ENCODE measurements at regions not wholly inside any gene's neighbourhood (a gene's known extent, or its start where the extent isn't known, plus 50 kb on each side); places are given as distances from the start of the nearest gene placed in this dataset.

DNA sequence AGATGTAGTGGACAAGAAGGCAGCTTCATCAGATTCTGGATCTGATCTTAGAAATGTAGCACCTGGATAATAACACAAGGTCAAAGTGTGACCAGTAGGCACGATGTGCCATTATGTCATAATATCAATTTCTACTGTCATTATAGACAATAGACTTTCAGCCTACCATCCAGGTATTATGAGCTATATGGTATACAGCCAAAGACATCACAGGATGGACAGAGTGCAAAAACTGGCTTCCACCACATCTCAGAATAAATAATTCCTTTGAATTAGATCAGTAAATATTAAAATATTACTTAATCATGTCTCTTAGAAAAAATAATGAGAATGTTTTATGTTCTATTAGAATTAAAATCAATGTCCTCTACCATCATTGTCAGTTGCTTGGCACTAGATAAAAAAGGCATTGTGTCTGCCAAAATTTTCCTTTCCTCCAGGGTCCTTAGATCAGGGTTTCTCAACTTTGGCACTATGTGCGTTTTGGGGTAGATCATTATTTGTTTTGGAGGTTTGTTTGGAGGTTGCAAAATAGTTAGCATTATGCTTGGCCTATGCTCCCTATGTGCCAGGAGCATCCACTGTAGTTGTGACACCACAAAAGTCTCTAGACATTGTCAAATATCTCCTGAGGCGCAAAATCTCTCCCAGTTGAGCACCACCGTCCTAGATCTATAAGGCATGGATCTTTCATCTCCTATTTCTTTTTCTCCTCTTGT lies 86.7 kb upstream of the NRIP1 start:
- no peak for DNase-seq

DNA sequence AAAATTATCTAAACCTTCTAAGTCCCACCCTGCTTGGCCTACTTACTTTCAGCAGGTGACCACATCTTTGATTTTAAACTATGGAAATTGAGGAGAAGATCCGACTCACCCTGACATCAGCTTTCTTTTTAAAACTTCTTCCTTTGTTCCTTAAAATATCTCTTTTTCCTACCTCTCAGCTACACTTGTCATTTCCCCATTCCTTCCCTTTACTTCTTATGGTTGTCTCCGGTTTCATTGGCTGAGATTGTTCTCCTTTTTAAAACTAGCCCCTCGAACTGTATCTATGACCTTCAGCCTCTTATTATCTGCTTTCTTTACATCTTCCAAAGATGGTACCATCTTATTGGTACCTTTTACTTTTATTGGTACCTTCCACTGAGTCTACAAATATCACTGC lies 87.8 kb upstream of the NRIP1 start:
- no peak for DNase-seq

- peak; percentile 31 for DNase-seq
Observed at GRCh38 chr21:15159382-15160020, 94.7 kb upstream of the NRIP1 start.

DNA sequence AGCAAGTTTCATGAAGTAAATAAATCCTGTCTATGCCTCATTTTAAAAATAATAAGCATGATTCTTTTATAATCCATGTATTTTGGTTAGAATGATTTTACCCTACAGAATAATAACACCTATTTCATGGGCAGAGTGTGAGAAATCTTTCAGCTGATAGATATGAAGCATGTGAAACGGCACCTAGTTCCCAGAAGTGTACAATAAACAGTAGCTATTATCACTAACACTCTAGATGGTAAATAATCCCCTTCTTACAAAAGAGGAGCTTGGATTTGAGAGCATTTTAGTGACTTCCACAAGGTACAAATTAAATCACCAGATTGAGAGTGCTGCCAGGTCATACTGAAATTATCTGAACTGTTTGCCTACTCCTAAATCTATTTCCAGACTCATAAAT lies 95.3 kb upstream of the NRIP1 start:
- DNase-seq, result no peak

- no peak for DNase-seq
Observed at GRCh38 chr21:15162921-15163320, 98.1 kb upstream of the NRIP1 start.

GRCh38 chr21:15164273-15164672 lies 99.5 kb upstream of the NRIP1 start:
- no peak for DNase-seq

GRCh38 chr21:15164678-15165303 lies 100.0 kb upstream of the NRIP1 start:
- DNase-seq, result no peak

- no peak for DNase-seq
Observed at GRCh38 chr21:15170614-15171013, 105.8 kb upstream of the NRIP1 start.

- no peak for DNase-seq
Observed at GRCh38 chr21:15171546-15171945, 106.7 kb upstream of the NRIP1 start.

GRCh38 chr21:15172963-15173362 lies 108.2 kb upstream of the NRIP1 start:
- no peak for DNase-seq

DNA sequence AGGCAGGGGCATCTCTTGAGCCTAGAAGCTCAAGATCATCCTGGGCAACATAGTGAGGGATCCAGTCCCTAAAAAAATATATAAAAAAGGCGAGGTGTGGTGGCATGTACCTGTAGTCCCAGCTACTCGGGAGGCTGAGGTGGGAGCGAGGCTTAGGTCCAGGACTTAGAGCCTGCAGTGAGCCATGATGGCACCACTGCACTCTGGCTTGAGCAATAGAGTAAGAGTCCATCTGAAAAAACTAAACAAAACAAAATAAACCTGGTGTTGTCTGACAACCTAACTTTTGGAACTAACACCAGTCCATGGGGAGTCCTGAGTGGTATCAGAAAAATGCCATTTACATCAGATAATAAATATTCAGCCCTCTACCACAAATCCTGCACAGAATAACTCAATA lies 110.1 kb upstream of the NRIP1 start:
- no peak for DNase-seq

GRCh38 chr21:15182731-15183130 lies 117.9 kb upstream of the NRIP1 start:
- DNase-seq, result no peak

DNA sequence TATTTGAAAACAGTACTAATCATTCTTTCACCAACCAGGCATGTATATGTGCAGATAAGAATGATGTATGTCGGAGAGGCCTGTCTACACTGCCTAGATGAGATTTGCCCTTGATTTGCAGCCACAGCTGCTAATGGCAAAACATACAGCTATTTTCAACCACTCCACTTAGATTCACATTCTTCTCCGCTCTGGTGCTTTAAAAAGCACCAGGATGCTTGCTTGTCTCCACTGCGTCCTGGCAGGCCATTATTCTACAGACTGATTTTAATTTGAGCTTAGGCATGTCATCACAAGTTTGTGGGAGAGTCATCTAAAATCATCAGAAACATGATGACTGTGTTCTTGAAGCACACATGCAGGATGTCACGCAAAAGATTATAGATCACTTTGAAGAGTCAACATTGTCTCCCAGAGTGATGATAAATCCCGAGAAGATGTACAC lies 119.0 kb upstream of the NRIP1 start:
- DNase-seq, result no peak

DNA sequence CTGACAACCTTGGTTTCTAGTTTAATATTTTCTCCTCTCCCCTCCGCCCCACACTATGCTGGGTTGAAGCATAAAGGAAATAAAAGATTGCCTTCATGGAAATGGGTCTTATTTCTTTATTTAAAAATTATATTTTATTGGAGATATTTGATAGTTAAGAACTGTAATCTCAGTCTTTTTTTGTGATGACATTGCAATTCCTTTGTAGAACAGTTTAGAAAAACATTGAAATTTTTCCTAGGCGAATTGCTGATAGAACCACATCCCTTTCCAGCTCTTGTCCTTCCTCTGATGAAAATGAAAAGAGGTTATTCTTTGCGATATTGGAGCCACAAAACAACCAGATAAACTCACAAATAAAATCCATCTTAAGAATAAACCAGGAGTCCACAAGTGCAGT lies 125.6 kb upstream of the NRIP1 start:
- DNase-seq, result no peak

DNA sequence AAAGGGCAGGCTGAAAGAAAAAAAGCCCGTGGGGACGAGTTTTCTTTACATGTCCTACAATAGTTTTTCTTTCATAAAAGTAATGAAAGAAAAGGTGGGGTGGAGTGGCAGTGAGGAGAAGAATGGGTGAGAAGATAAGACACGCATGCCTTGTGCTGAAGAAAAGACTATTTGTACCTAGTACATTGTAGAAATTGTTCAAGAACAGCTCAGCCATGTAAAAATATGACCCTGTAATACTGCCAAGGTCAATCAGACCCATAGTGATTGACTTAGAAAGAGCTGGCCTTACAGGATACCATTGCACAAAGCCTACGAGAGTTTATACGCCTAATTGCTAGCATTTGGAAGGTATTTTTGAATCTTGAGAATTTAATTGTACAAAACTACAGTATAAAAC lies 126.0 kb upstream of the NRIP1 start:
- no peak for DNase-seq

GRCh38 chr21:15191342-15191741 lies 126.5 kb upstream of the NRIP1 start:
- no peak for DNase-seq

DNA sequence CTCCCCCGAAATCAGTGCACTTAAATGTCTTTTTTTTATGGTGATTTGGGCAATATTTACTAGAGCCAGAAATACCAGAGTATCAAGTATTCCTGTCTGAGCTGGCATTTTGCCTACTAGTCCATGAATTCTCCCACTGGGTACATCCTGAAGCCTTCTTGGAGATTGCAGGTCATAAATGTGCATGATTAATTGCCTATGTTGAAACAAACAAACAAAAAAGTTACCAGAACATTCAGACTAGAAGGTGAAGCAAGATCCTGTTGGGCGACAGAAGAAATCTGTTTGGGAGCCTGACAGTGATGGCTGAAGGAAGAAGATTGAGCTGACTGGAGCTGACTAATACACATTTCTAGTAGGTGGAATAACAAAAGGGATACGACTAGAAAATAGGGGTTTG lies 127.4 kb upstream of the NRIP1 start:
- DNase-seq, result no peak

- no peak for DNase-seq
Observed at GRCh38 chr21:15193937-15194336, 129.1 kb upstream of the NRIP1 start.

DNA sequence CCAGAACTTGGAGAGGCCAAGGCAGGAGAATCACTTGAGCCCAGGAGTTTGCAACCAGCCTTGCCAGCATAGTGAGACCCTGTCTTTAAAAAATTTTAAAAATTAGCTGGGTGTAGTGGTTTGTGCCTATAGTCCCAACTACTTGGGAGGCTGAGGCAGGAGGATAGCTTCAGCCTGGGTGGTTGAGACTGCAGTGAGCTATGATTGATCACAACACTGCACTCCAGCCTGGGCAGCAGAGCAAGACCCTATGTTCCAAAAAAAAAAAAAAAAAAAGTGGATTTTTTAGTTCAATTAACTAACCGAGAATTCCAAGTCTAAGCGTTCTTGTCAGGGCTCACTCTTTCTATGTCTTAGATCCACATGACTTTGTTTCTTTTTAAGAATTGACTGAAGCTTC lies 130.3 kb upstream of the NRIP1 start:
- DNase-seq, result no peak

DNA sequence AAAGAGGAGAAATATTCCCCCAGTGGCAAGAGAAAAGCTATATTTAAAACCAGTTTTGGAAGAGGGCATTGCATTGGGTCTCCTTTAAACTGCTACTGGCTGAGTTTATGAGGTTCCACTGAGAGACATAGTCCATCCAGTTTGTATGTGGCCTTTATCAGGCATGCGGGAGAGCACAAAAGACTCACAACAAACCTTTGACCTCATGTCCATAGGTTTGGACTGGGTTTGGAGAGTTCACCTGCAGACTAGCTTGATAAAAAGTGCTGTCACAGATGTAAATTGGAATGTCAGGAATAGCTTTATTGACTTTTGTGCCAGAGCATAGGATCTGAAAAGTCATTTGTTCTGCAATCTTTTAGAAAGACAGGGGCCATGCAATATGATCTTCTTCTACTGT lies 131.0 kb upstream of the NRIP1 start:
- no peak for DNase-seq

- DNase-seq, result no peak
Observed at GRCh38 chr21:15197696-15198095, 132.9 kb upstream of the NRIP1 start.

- no peak for DNase-seq
Observed at GRCh38 chr21:15199414-15200383, 134.9 kb upstream of the NRIP1 start.

DNA sequence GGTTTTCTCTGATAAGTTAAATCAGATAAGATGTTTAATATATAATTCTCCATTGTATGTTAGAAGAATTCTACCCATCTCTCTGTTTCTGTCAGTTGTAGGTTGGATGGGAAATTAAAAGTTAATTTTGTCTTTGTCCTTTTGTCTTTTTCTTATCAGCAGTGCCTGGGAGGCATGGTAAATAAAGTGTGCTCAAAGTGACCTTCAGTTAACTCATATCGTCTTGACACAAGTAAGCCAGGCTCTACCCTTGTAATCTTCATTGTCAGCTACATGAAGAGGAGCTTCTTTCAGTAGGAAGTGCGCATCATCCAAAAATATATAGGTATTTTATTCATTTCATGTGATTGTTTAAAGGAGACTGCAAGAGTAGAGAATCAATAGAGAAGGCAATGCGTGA lies 138.9 kb upstream of the NRIP1 start:
- no peak for DNase-seq
